K562 (cell line): ENCODE measurements at regions not wholly inside any gene's neighbourhood (a gene's known extent, or its start where the extent isn't known, plus 50 kb on each side); places are given as distances from the start of the nearest gene placed in this dataset.

Source experiments
- ATAC-seq: fragments of 200-7000 bp; cut with Tn5 transposase; 3 replicates; pipeline ENCODE4 v1.9.1; 2020; ENCODE audit warnings: moderate library complexity
- BruUV-seq: library from RNA; stranded (reverse); fragments of 400-500 nt; replicated peaks from 2 replicates; lab custom pipeline; 2021; lab: Mats Ljungman, UMichigan
- CTCF ChIA-PET: fragments of 300-600 bp; formaldehyde crosslinking; extraction: SDS; loops from one replicate; lab custom pipeline; 2021; ENCODE audit warnings: low intra/inter-chr PET ratio; lab: Yijun Ruan, JAX
- POLR2A ChIA-PET: fragments of 300-600, 350-650 bp; sonication (Branson Sonifier 250); formaldehyde crosslinking; extraction: SDS; loops from one replicate; lab custom pipeline; 2021; ENCODE audit warnings: antibody characterized with exemption, inconsistent platforms; lab: Yijun Ruan, JAX
- DNase-seq, 4 experiments: peaks; one replicate each; pipeline versions ENCODE4 v3.0.0 to v3.0.0-alpha.2; 2011 to 2018; ENCODE audit warnings: low spot score in 3 of 4, mixed read lengths in 3 of 4; ENCODE audit errors: extremely low read depth in 1 of 4
- FAIRE-seq: peaks from 2 replicates; lab custom pipeline; 2011; peaks lifted over from hg19 to GRCh38; lab: Jason Lieb, UNC
- H2AFZ ChIP-seq: 2 replicates; pipeline ENCODE4 v1.6.0; 2011; ENCODE audit warnings: low read depth, low read length, control low read depth, inconsistent platforms
- H3K27ac ChIP-seq: fragments of 200-600 bp; 3 replicates; pipeline ENCODE4 v1.8.0; 2011; ENCODE audit warnings: low read depth, mild to moderate bottlenecking, control low read depth, inconsistent platforms, low read length, moderate library complexity, mixed read lengths; ENCODE audit errors: extremely low read depth
- H3K27me3 ChIP-seq, 2 experiments: fragments of 300-600 bp in 1 of 2; 2 replicates in 1 of 2; 3 replicates in 1 of 2; pipeline versions ENCODE4 v1.6.0 to v1.8.0; 2011; ENCODE audit warnings: inconsistent platforms in 2 of 2, low read length in 2 of 2, mild to moderate bottlenecking in 1 of 2, mixed read lengths in 1 of 2, moderate library complexity in 1 of 2; ENCODE audit not compliant: control insufficient read depth in 2 of 2, insufficient read depth in 2 of 2
- H3K36me3 ChIP-seq: fragments of 300-600 bp; 3 replicates; pipeline ENCODE4 v1.8.0; 2011; ENCODE audit warnings: mild to moderate bottlenecking, low read length, inconsistent platforms; ENCODE audit not compliant: control insufficient read depth, insufficient read depth
- H3K4me1 ChIP-seq, 2 experiments: fragments of 200-600 bp in 1 of 2; replicated peaks in 1 of 2; 2 replicates in 1 of 2; 3 replicates in 1 of 2; pipeline versions ENCODE4 v1.5.1 to v1.8.0; 2011; ENCODE audit warnings: inconsistent platforms in 2 of 2, low read length in 2 of 2, mild to moderate bottlenecking in 1 of 2, mixed read lengths in 1 of 2, moderate library complexity in 1 of 2; ENCODE audit not compliant: control insufficient read depth in 2 of 2, insufficient read depth in 2 of 2
- H3K4me2 ChIP-seq: 2 replicates; pipeline ENCODE4 v1.6.1; 2011; ENCODE audit warnings: low read length, control low read depth, inconsistent platforms, mixed read lengths; ENCODE audit not compliant: insufficient read depth
- H3K4me3 ChIP-seq: fragments of 200-600 bp; sonication (generic), shearing (Covaris generic); 2 replicates; pipeline ENCODE4 v1.5.1; 2016; ENCODE audit warnings: control low read depth, inconsistent platforms
- H3K79me2 ChIP-seq: fragments of 200-600 bp; 3 replicates; pipeline ENCODE4 v1.8.0; 2011; ENCODE audit warnings: low read length, inconsistent platforms; ENCODE audit not compliant: control insufficient read depth, insufficient read depth
- H3K9ac ChIP-seq, 2 experiments: 2 replicates each; pipeline versions ENCODE4 v1.6.0 to v1.6.1; 2011; ENCODE audit warnings: low read depth in 2 of 2, low read length in 2 of 2, control low read depth in 1 of 2, inconsistent platforms in 1 of 2, mild to moderate bottlenecking in 1 of 2, mixed read lengths in 1 of 2; ENCODE audit not compliant: insufficient read depth in 1 of 2
- H3K9me1 ChIP-seq: one replicate; pipeline ENCODE4 v1.6.0; 2011; ENCODE audit warnings: inconsistent platforms, mild to moderate bottlenecking, low read length, moderate library complexity; ENCODE audit not compliant: control insufficient read depth, insufficient read depth
- H3K9me3 ChIP-seq: replicated peaks from 2 replicates; pipeline ENCODE4 v1.5.1; 2011; ENCODE audit warnings: low read depth, low read length, inconsistent platforms; ENCODE audit not compliant: control insufficient read depth, insufficient read depth
- H4K20me1 ChIP-seq: replicated peaks from 2 replicates; pipeline ENCODE4 v1.6.1; 2011; ENCODE audit warnings: low read length, inconsistent platforms, mixed read lengths; ENCODE audit not compliant: control insufficient read depth, insufficient read depth
- CBX2 ChIP-seq: fragments of 200-600 bp; sonication (generic); IDR thresholded peaks from one replicate; pipeline ENCODE4 v1.6.1; 2012; ENCODE audit warnings: mild to moderate bottlenecking, low read length, inconsistent platforms; ENCODE audit not compliant: insufficient read depth, poor library complexity, severe bottlenecking
- FOXJ2 ChIP-seq: fragments of 200-800 bp; sonication (Bioruptor generic); IDR thresholded peaks from 2 replicates; pipeline ENCODE4 v1.6.1; 2016; ENCODE audit warnings: missing genetic modification characterization, missing compliant biosample characterization
- GATAD2A ChIP-seq: fragments of 450-650 bp; IDR thresholded peaks from 2 replicates; pipeline ENCODE4 v1.6.1; 2017
- KLF13 ChIP-seq: fragments of 450-650 bp; IDR thresholded peaks from 2 replicates; pipeline ENCODE4 v1.6.1; 2016; ENCODE audit warnings: missing genetic modification characterization, low read depth, mild to moderate bottlenecking, missing compliant biosample characterization, moderate library complexity, borderline replicate concordance
- MCM2 ChIP-seq: fragments of 450-650 bp; IDR thresholded peaks from 2 replicates; pipeline ENCODE4 v1.6.1; 2017; ENCODE audit warnings: low read depth, mild to moderate bottlenecking
- MCM5 ChIP-seq: fragments of 450-650 bp; IDR thresholded peaks from 2 replicates; pipeline ENCODE4 v1.6.1; 2016; ENCODE audit warnings: low read depth
- MTA2 ChIP-seq: fragments of 450-650 bp; IDR thresholded peaks from 2 replicates; pipeline ENCODE4 v1.6.1; 2016; ENCODE audit warnings: low read depth
- NCOA2 ChIP-seq, 2 experiments: fragments of 450-650 bp; IDR thresholded peaks; 2 replicates each; pipeline ENCODE4 v1.6.1; 2018; ENCODE audit warnings: mild to moderate bottlenecking in 2 of 2, moderate library complexity in 1 of 2; ENCODE audit not compliant: partially characterized antibody in 2 of 2
- RAD51 ChIP-seq: fragments of 450-650 bp; IDR thresholded peaks from 2 replicates; pipeline ENCODE4 v1.7.1; 2016; ENCODE audit warnings: low read depth, mild to moderate bottlenecking, borderline replicate concordance
- RB1 ChIP-seq: fragments of 450-650 bp; IDR thresholded peaks from 2 replicates; pipeline ENCODE4 v1.6.1; 2017; ENCODE audit warnings: low read depth, mild to moderate bottlenecking
- TFAM ChIP-seq: fragments of 250-450 bp; sonication (Bioruptor Pico); conservative IDR thresholded peaks from 2 replicates; pipeline ENCODE4 v1.5.0; 2021; ENCODE audit warnings: mild to moderate bottlenecking, moderate library complexity
- U2AF2 ChIP-seq: fragments of 200-400 bp; formaldehyde crosslinking; optimal IDR thresholded peaks from 2 replicates; pipeline ENCODE3; 2017; ENCODE audit warnings: low read depth, mild to moderate bottlenecking, low read length
- ZNF124 ChIP-seq: sonication (generic); formaldehyde crosslinking; IDR thresholded peaks from 2 replicates; pipeline ENCODE4 v1.8.1; 2022; ENCODE audit warnings: missing genetic modification reagents
- ZNF316 ChIP-seq: fragments of 450-650 bp; IDR thresholded peaks from 2 replicates; pipeline ENCODE4 v1.6.1; 2016
- ZNF507 ChIP-seq: conservative IDR thresholded peaks from 2 replicates; pipeline ENCODE4 v1.6.1; 2017; ENCODE audit warnings: missing genetic modification characterization, missing compliant biosample characterization
- WGBS: fragments of 100-300 bp; shearing (Covaris generic); methylation state at CpG from one replicate; pipeline ENCODE4 v1.1.6; 2016; ENCODE audit warnings: low coverage, mixed read lengths; ENCODE audit not compliant: insufficient coverage; ENCODE audit errors: missing lambda C conversion rate; 5-methylcytosine and 5-hydroxymethylcytosine counted together
- in situ Hi-C: fragments of 300-500 bp; cut with MboI; formaldehyde crosslinking; loops from 4 replicates; pipeline ENCODE4 v1.15.0; 2018; ENCODE audit warnings: inconsistent platforms, mixed read lengths
- intact Hi-C: fragments of 100-400 bp; cut with micrococcal nuclease; formaldehyde crosslinking; loops from 2 replicates; pipeline ENCODE4 v1.14.2; 2022
- TF ChIP-seq, protein P1 (sequence below): fragments of 250-450 bp; sonication (Bioruptor Pico); IDR thresholded peaks from 2 replicates; pipeline ENCODE4 v1.4.0; 2020
- TF ChIP-seq, protein P2 (sequence below): fragments of 450-650 bp; formaldehyde crosslinking; IDR thresholded peaks from 2 replicates; pipeline ENCODE4 v1.4.0; 2020; ENCODE audit warnings: mild to moderate bottlenecking

DNA sequence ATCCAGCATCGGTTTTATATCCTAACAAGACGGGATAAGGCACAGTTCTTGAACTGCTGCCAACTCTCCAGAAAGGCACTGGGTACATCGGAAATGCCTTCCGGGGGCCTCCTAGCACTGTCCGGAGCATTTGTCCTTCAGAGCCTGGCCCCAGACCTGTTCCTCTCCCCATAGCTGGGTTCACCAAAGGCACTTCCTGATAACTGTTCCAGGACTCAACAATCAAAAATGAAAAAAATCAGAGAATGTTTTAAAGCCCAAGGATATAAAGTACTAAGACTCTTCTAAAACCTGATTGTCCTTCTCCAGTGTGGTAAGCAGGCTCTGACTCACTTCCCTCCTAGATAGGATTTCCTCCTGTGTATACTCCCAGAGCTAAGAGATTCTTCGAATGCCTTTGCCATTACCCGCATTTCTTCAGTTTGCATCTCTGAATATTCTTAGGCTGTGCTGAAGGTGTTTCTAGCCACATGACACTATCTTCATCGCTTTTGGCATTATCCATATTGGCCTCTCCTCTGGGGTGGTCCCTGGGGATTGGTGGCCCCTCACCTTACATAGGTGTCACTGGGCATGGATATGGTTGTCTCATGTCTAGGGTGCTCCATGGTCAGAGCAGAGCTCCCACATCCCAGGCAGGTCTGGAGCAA lies 112.9 kb downstream of the ZBTB18 start:
- WGBS: 0% methylated on average over 8 of the region's 8 CpGs
- BruUV-seq: no TSS peak
- H3K4me2 ChIP-seq: no peak overlapping the region
- H3K27me3 ChIP-seq: peaks cover 0 to 3% of the 10 kb centered on the region in 2 experiments; a peak in 2 of 5 replicates
- intact Hi-C loops (loop anchor here (5.0 kb wide), 1 partner anchor 108 kb away; no protein-coding TSS in a partner anchor), in situ Hi-C loops (no loop called here)
- no peaks in the 10 kb centered on the region for H3K4me1 ChIP-seq
- DNase-seq (no peak), FAIRE-seq (no peak), ATAC-seq (no peak)
- CTCF ChIA-PET: no interaction called here
- no peaks in the 10 kb centered on the region for H4K20me1 ChIP-seq
- no peaks in the 10 kb centered on the region for H3K79me2 ChIP-seq
- H3K36me3 ChIP-seq: no peaks in the 10 kb centered on the region
- no peaks in the 10 kb centered on the region for H3K9me1 ChIP-seq
- no peak overlapping the region for H2AFZ ChIP-seq
- no peak for TF ChIP-seq ZNF316
- TF ChIP-seq U2AF2: no peak
- no peak for TF ChIP-seq ZNF124 (CRISPR knock-in tag)
- no peak for TF ChIP-seq MCM5
- TF ChIP-seq, protein P1, sequence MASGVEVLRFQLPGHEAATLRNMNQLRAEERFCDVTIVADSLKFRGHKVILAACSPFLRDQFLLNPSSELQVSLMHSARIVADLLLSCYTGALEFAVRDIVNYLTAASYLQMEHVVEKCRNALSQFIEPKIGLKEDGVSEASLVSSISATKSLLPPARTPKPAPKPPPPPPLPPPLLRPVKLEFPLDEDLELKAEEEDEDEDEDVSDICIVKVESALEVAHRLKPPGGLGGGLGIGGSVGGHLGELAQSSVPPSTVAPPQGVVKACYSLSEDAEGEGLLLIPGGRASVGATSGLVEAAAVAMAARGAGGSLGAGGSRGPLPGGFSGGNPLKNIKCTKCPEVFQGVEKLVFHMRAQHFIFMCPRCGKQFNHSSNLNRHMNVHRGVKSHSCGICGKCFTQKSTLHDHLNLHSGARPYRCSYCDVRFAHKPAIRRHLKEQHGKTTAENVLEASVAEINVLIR (CRISPR knock-in tag): no peak
- TF ChIP-seq RAD51: no peak
- no peak for TF ChIP-seq RB1
- TF ChIP-seq KLF13: no peak
- no peak for TF ChIP-seq NCOA2 (IDR thresholded peaks at IDR 0.05; ENCODE audit: partially characterized antibody in 2 of 2)
- TF ChIP-seq FOXJ2 (tag): no peak
- TF ChIP-seq GATAD2A: no peak
- no peak for TF ChIP-seq TFAM
- TF ChIP-seq, protein P2, sequence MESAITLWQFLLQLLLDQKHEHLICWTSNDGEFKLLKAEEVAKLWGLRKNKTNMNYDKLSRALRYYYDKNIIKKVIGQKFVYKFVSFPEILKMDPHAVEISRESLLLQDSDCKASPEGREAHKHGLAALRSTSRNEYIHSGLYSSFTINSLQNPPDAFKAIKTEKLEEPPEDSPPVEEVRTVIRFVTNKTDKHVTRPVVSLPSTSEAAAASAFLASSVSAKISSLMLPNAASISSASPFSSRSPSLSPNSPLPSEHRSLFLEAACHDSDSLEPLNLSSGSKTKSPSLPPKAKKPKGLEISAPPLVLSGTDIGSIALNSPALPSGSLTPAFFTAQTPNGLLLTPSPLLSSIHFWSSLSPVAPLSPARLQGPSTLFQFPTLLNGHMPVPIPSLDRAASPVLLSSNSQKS: no peak
- no peak for TF ChIP-seq MTA2
- TF ChIP-seq ZNF507 (tag): no peak
- no peak for TF ChIP-seq CBX2
- TF ChIP-seq MCM2: no peak
- POLR2A ChIA-PET: interaction anchor here (0.6 kb wide), 1 partner anchor 157 kb away, joined by 3 read pairs; no protein-coding TSS in a partner anchor
- no peak overlapping the region for H3K9ac ChIP-seq
- no peaks in the 10 kb centered on the region for H3K9me3 ChIP-seq
- no peak overlapping the region for H3K27ac ChIP-seq
- H3K4me3 ChIP-seq: no peak overlapping the region
